GM23338 (cell line): ENCODE measurements at regions not wholly inside any gene's neighbourhood (a gene's known extent, or its start where the extent isn't known, plus 50 kb on each side); places are given as distances from the start of the nearest gene placed in this dataset.

Experiments used
- ATAC-seq: fragments of 200-7000 bp; cut with Tn5 transposase; 3 replicates; pipeline ENCODE4 v1.9.1; 2020
- DNase-seq: peaks from one replicate; pipeline ENCODE4 v3.0.0-alpha.2; 2015; ENCODE audit warnings: low spot score
- H2AFZ ChIP-seq: fragments of 200-600 bp; sonication (generic); 2 replicates; pipeline ENCODE4 v1.8.0; 2016; ENCODE audit warnings: antibody characterized with exemption, mild to moderate bottlenecking, moderate library complexity
- H3F3A ChIP-seq: fragments of 200-600 bp; sonication (generic); replicated peaks from 2 replicates; pipeline ENCODE4 v1.8.0; 2017; ENCODE audit warnings: antibody characterized with exemption, mixed run types, low read depth
- H3K27ac ChIP-seq: fragments of 200-600 bp; sonication (generic); 2 replicates; pipeline ENCODE4 v1.6.1; 2016; ENCODE audit warnings: low read depth
- H3K27me3 ChIP-seq: fragments of 200-600 bp; sonication (generic); 2 replicates; pipeline ENCODE4 v1.8.0; 2016; ENCODE audit warnings: mild to moderate bottlenecking, mixed run types, moderate library complexity; ENCODE audit not compliant: insufficient read depth
- H3K36me3 ChIP-seq: fragments of 200-600 bp; sonication (generic); 2 replicates; pipeline ENCODE4 v1.8.0; 2016; ENCODE audit warnings: mild to moderate bottlenecking; ENCODE audit not compliant: insufficient read depth
- H3K4me1 ChIP-seq: fragments of 200-600 bp; sonication (generic); 2 replicates; pipeline ENCODE4 v1.8.0; 2016; ENCODE audit warnings: mild to moderate bottlenecking, moderate library complexity; ENCODE audit not compliant: insufficient read depth
- H3K4me2 ChIP-seq: fragments of 200-600 bp; sonication (generic); 2 replicates; pipeline ENCODE4 v1.7.1; 2017; ENCODE audit warnings: mixed run types
- H3K4me3 ChIP-seq: fragments of 200-600 bp; sonication (generic); 2 replicates; pipeline ENCODE4 v1.6.1; 2016; ENCODE audit warnings: mixed run types
- H3K79me2 ChIP-seq: fragments of 200-600 bp; sonication (generic); replicated peaks from 2 replicates; pipeline ENCODE4 v1.8.0; 2017; ENCODE audit warnings: mild to moderate bottlenecking; ENCODE audit not compliant: insufficient read depth
- H3K9me2 ChIP-seq: fragments of 200-600 bp; sonication (generic); 2 replicates; pipeline ENCODE4 v1.8.0; 2017; ENCODE audit not compliant: insufficient read depth
- H4K20me1 ChIP-seq: fragments of 200-600 bp; sonication (generic); replicated peaks from 2 replicates; pipeline ENCODE4 v1.8.0; 2017; ENCODE audit warnings: mild to moderate bottlenecking; ENCODE audit not compliant: insufficient read depth
- H3K27ac Mint-ChIP-seq: 2 replicates; pipeline ENCODE4 v1.8.0; 2020; ENCODE audit warnings: inconsistent platforms, mild to moderate bottlenecking, moderate library complexity, mixed read lengths
- H3K27me3 Mint-ChIP-seq: 3 replicates; pipeline ENCODE4 v1.8.0; 2022; ENCODE audit warnings: low read depth, mild to moderate bottlenecking, moderate library complexity, mixed read lengths, inconsistent platforms; ENCODE audit not compliant: insufficient read depth, poor library complexity
- H3K36me3 Mint-ChIP-seq: 3 replicates; pipeline ENCODE4 v1.8.0; 2021; ENCODE audit warnings: low read depth, mild to moderate bottlenecking, inconsistent platforms, moderate library complexity, mixed read lengths
- H3K4me1 Mint-ChIP-seq: 3 replicates; pipeline ENCODE4 v1.8.0; 2020; ENCODE audit warnings: mild to moderate bottlenecking, inconsistent platforms, mixed read lengths
- H3K4me3 Mint-ChIP-seq: 3 replicates; pipeline ENCODE4 v1.8.0; 2021; ENCODE audit warnings: moderate library complexity, mild to moderate bottlenecking, inconsistent platforms, mixed read lengths
- H3K9me3 Mint-ChIP-seq: 3 replicates; pipeline ENCODE4 v1.8.0; 2020; ENCODE audit warnings: moderate library complexity, mild to moderate bottlenecking, inconsistent platforms, mixed read lengths
- CTCF ChIP-seq, 2 experiments: fragments of 200-600 bp in 1 of 2; sonication (generic) in 1 of 2; conservative IDR thresholded peaks; 2 replicates each; pipeline versions ENCODE4 v1.5.1 to v1.6.1; 2016 to 2017; ENCODE audit warnings: antibody characterized with exemption in 2 of 2, low read depth in 2 of 2, mild to moderate bottlenecking in 2 of 2, moderate library complexity in 1 of 2
- JUNB ChIP-seq: IDR thresholded peaks from one replicate; pipeline ENCODE4 v1.6.1; 2016; ENCODE audit warnings: antibody characterized with exemption; ENCODE audit not compliant: unreplicated experiment
- STAT1 ChIP-seq: IDR thresholded peaks from one replicate; pipeline ENCODE4 v1.6.1; 2016; ENCODE audit warnings: antibody characterized with exemption; ENCODE audit not compliant: unreplicated experiment
- ZNF114 ChIP-seq: fragments of 250-450 bp; sonication (Bioruptor Pico); IDR thresholded peaks from 2 replicates; pipeline ENCODE4 v1.5.0; 2020; ENCODE audit warnings: mild to moderate bottlenecking, moderate library complexity
- ZNF462 ChIP-seq: fragments of 250-450 bp; sonication (Bioruptor Pico); IDR thresholded peaks from 2 replicates; pipeline ENCODE4 v1.5.0; 2020; ENCODE audit warnings: mild to moderate bottlenecking, moderate library complexity

- TF ChIP-seq ZNF462 (CRISPR knock-in tag): no peak
- TF ChIP-seq CTCF (conservative IDR thresholded peaks at IDR 0.05; ENCODE audit: low read depth in 2 of 2): no peak
- TF ChIP-seq JUNB: no peak
Measured at GRCh38 chr1:79575424-79575823, 568.9 kb upstream of the ADGRL4 start (continued).

DNA sequence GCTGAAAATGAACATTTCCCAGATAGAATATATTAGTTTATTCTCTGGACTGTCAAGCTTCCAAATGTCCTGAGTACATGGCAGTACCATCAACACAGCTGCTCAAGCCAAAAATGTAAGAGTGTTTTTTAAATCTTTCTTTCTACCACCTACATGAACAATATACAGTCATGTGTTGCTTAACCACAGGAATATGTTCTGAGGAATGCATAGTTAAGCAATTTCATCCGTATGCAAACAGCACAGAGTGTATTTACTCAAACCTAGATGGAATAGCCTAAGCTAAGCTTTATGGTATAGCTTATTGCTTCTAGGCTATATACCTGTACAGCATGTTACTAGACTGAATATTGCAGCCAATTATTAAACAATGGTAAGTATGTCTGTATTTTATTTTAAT, 561.9 kb upstream of the ADGRL4 start:
- Histone ChIP-seq H3K4me1 (no peaks in the 10 kb centered on the region), H3K36me3 (no peaks in the 10 kb centered on the region), H3K4me2 (no peak overlapping the region), H3K4me3 (no peak overlapping the region), H3K27ac (no peak overlapping the region), H3F3A (no peaks in the 10 kb centered on the region), H2AFZ (no peak overlapping the region), H4K20me1 (no peaks in the 10 kb centered on the region), H3K9me2 (0 out of 2 replicates have a peak, but pooled peaks cover 5% of the 10 kb centered on the region), H3K79me2 (no peaks in the 10 kb centered on the region), H3K27me3 (no peaks in the 10 kb centered on the region)
- no peaks in the 10 kb centered on the region; the same call in 2 of the 3 replicates for H3K9me3 Mint-ChIP-seq
- H3K4me3 Mint-ChIP-seq: no peak overlapping the region
- DNase-seq (no peak), ATAC-seq (no peak)
- no peaks in the 10 kb centered on the region for H3K36me3 Mint-ChIP-seq
- no peaks in the 10 kb centered on the region for H3K27me3 Mint-ChIP-seq
- no peak overlapping the region for H3K27ac Mint-ChIP-seq
- no peaks in the 10 kb centered on the region for H3K4me1 Mint-ChIP-seq
- TF ChIP-seq CTCF (conservative IDR thresholded peaks at IDR 0.05; ENCODE audit: low read depth in 2 of 2): no peak
- no peak for TF ChIP-seq ZNF114 (CRISPR knock-in tag)
- no peak for TF ChIP-seq STAT1
- TF ChIP-seq JUNB: no peak
- TF ChIP-seq ZNF462 (CRISPR knock-in tag): no peak
